ENCODE measurements at regions not wholly inside any gene's neighbourhood (a gene's known extent, or its start where the extent isn't known, plus 50 kb on each side); places are given as distances from the start of the nearest gene placed in this dataset.

- TF ChIP-seq, protein P1, sequence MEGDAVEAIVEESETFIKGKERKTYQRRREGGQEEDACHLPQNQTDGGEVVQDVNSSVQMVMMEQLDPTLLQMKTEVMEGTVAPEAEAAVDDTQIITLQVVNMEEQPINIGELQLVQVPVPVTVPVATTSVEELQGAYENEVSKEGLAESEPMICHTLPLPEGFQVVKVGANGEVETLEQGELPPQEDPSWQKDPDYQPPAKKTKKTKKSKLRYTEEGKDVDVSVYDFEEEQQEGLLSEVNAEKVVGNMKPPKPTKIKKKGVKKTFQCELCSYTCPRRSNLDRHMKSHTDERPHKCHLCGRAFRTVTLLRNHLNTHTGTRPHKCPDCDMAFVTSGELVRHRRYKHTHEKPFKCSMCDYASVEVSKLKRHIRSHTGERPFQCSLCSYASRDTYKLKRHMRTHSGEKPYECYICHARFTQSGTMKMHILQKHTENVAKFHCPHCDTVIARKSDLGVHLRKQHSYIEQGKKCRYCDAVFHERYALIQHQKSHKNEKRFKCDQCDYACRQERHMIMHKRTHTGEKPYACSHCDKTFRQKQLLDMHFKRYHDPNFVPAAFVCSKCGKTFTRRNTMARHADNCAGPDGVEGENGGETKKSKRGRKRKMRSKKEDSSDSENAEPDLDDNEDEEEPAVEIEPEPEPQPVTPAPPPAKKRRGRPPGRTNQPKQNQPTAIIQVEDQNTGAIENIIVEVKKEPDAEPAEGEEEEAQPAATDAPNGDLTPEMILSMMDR (IDR thresholded peaks at IDR 0.05) = no peak
- TF ChIP-seq POLR2A (IDR thresholded peaks at IDR 0.05) = no peak
These were observed 54.5 kb upstream of the FAM180A start for GRCh38 chr7:135803143-135803542.

All from body of pancreas (tissue), 4 donors.